Progenitor cell of endocrine pancreas (in vitro differentiated cells): ENCODE measurements at regions not wholly inside any gene's neighbourhood (a gene's known extent, or its start where the extent isn't known, plus 50 kb on each side); places are given as distances from the start of the nearest gene placed in this dataset.
"Not testable (repeated sequence)": the region's sequence is repeated elsewhere in the genome, so short reads cannot be mapped to it uniquely, and the experiment has no call there.

Experiments
- DNase-seq: peaks from one replicate; pipeline ENCODE4 v3.0.0; 2021; ENCODE audit warnings: low spot score; ENCODE audit not compliant: unreplicated experiment
- H3K27ac Mint-ChIP-seq: 2 replicates; pipeline ENCODE4 v1.8.0; 2021; ENCODE audit warnings: mild to moderate bottlenecking, moderate library complexity, mixed read lengths
- H3K27me3 Mint-ChIP-seq: 2 replicates; pipeline ENCODE4 v1.8.0; 2021; ENCODE audit warnings: mixed read lengths
- H3K36me3 Mint-ChIP-seq: 2 replicates; pipeline ENCODE4 v1.8.0; 2022; ENCODE audit warnings: mixed read lengths; ENCODE audit not compliant: insufficient read depth
- H3K4me1 Mint-ChIP-seq: 2 replicates; pipeline ENCODE4 v1.8.0; 2021; ENCODE audit warnings: low read depth, mixed read lengths
- H3K4me3 Mint-ChIP-seq: 2 replicates; pipeline ENCODE4 v1.8.0; 2021; ENCODE audit warnings: low read depth, mild to moderate bottlenecking, moderate library complexity, mixed read lengths
- H3K9me3 Mint-ChIP-seq: 2 replicates; pipeline ENCODE4 v1.8.0; 2021; ENCODE audit warnings: low read depth, mixed read lengths
- CTCF ChIP-seq: fragments of 200-600 bp; sonication (generic); IDR thresholded peaks from one replicate; pipeline ENCODE4 v1.5.0; 2021; ENCODE audit warnings: antibody characterized with exemption, mild to moderate bottlenecking; ENCODE audit not compliant: unreplicated experiment

- H3K27me3 Mint-ChIP-seq: no peaks in the 10 kb centered on the region
- TF ChIP-seq CTCF: no peak
- no peak for DNase-seq
- no peak overlapping the region for H3K27ac Mint-ChIP-seq
- no peak overlapping the region for H3K4me3 Mint-ChIP-seq
- peaks cover 37% of the 10 kb centered on the region for H3K9me3 Mint-ChIP-seq
- peaks cover 13% of the 10 kb centered on the region for H3K36me3 Mint-ChIP-seq
- H3K4me1 Mint-ChIP-seq: no peaks in the 10 kb centered on the region
Measured at GRCh38 chr2:94602466-94602865, 268.8 kb upstream of the TEKT4 start.

GRCh38 chr2:94622113-94622618, 249.1 kb upstream of the TEKT4 start:
- no peak overlapping the region for H3K27ac Mint-ChIP-seq
- H3K4me3 Mint-ChIP-seq: no peak overlapping the region
- DNase-seq: no peak
- H3K4me1 Mint-ChIP-seq: no peaks in the 10 kb centered on the region
- H3K27me3 Mint-ChIP-seq: no peaks in the 10 kb centered on the region
- H3K36me3 Mint-ChIP-seq: peaks cover 1% of the 10 kb centered on the region
- H3K9me3 Mint-ChIP-seq: peaks cover 29% of the 10 kb centered on the region
- TF ChIP-seq CTCF: no peak

GRCh38 chr2:94628953-94629352, 242.3 kb upstream of the TEKT4 start:
- H3K36me3 Mint-ChIP-seq, H3K27me3 Mint-ChIP-seq, H3K27ac Mint-ChIP-seq: not testable (repeated sequence)

GRCh38 chr2:94641397-94641796, 229.8 kb upstream of the TEKT4 start:
- H3K27ac Mint-ChIP-seq, H3K36me3 Mint-ChIP-seq, H3K4me1 Mint-ChIP-seq, DNase-seq, H3K4me3 Mint-ChIP-seq, H3K27me3 Mint-ChIP-seq: not testable (repeated sequence)
- H3K9me3 Mint-ChIP-seq: peaks cover 21% of the 10 kb centered on the region

More at GRCh38 chr2:94628953-94629352, 242.3 kb upstream of the TEKT4 start:
- not testable (repeated sequence) for H3K4me3 Mint-ChIP-seq, DNase-seq, H3K4me1 Mint-ChIP-seq
- H3K9me3 Mint-ChIP-seq: peaks cover 15% of the 10 kb centered on the region

GRCh38 chr2:94652131-94652530, 219.1 kb upstream of the TEKT4 start:
- H3K36me3 Mint-ChIP-seq, H3K4me1 Mint-ChIP-seq, H3K27ac Mint-ChIP-seq, DNase-seq, H3K4me3 Mint-ChIP-seq, H3K27me3 Mint-ChIP-seq: not testable (repeated sequence)
- peaks cover 14% of the 10 kb centered on the region for H3K9me3 Mint-ChIP-seq

GRCh38 chr2:94669858-94670257, 201.4 kb upstream of the TEKT4 start:
- H3K9me3 Mint-ChIP-seq: peaks cover 28% of the 10 kb centered on the region

GRCh38 chr2:94694236-94694635, 177.0 kb upstream of the TEKT4 start:
- H3K27me3 Mint-ChIP-seq, H3K4me1 Mint-ChIP-seq, H3K27ac Mint-ChIP-seq, H3K36me3 Mint-ChIP-seq, H3K4me3 Mint-ChIP-seq, DNase-seq: not testable (repeated sequence)
- peaks cover 11% of the 10 kb centered on the region for H3K9me3 Mint-ChIP-seq

More at GRCh38 chr2:94669858-94670257, 201.4 kb upstream of the TEKT4 start:
- H3K36me3 Mint-ChIP-seq, H3K4me3 Mint-ChIP-seq, H3K4me1 Mint-ChIP-seq, H3K27me3 Mint-ChIP-seq, DNase-seq, H3K27ac Mint-ChIP-seq: not testable (repeated sequence)

GRCh38 chr2:94708982-94709381, 162.2 kb upstream of the TEKT4 start:
- H3K27ac Mint-ChIP-seq, H3K27me3 Mint-ChIP-seq, H3K4me3 Mint-ChIP-seq, H3K36me3 Mint-ChIP-seq, DNase-seq, H3K4me1 Mint-ChIP-seq: not testable (repeated sequence)
- H3K9me3 Mint-ChIP-seq: peaks cover 46% of the 10 kb centered on the region
